ENCODE measurements at regions not wholly inside any gene's neighbourhood (a gene's known extent, or its start where the extent isn't known, plus 50 kb on each side); places are given as distances from the start of the nearest gene placed in this dataset.

DNA sequence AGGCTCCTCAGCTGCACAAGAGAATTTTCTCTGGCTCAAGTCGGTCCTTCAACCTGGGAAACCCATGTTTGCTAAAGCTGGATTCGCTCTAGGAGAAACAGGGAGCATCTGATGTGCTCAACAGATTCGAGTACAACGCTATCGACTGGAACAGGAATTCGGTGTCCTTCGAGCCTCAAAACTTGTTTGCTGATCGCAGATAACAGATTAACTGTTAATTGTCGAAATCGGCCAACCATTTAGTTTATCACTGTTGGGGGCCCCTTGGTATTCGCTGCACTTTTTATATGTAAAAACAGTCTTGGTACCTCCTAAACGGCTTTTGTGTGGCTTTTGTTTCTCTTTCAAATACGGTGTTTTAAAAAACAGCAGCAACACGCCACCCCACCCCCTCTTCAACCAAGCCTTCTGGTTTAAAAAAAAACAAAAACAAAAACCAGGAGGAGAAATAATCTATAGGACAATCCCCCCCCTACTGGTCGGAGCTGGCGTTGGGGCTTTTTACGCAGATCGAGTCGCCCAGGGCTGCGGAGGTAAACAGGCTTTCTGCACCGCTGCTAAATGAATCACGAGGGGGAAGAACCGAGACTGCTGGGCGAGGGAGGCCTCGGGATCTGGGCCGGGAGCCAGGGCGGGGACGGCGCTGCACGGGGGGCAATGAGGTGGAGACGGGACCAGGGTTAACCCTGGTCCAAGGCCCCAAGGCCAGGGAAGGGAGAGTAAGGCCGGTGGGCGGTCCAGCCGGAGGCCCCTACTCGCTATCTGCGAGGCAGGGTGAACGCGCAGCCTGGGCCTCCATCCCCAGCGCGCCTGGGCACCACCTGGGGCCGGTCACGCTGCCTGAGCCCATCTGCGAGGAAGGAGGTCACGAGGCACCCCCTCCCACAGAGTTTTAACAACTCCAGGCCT, 71.7 kb upstream of the BCOR start:
- Histone ChIP-seq H3K4me3 (no peak overlapping the region), H3K27me3 (no peaks in the 10 kb centered on the region)

DNA sequence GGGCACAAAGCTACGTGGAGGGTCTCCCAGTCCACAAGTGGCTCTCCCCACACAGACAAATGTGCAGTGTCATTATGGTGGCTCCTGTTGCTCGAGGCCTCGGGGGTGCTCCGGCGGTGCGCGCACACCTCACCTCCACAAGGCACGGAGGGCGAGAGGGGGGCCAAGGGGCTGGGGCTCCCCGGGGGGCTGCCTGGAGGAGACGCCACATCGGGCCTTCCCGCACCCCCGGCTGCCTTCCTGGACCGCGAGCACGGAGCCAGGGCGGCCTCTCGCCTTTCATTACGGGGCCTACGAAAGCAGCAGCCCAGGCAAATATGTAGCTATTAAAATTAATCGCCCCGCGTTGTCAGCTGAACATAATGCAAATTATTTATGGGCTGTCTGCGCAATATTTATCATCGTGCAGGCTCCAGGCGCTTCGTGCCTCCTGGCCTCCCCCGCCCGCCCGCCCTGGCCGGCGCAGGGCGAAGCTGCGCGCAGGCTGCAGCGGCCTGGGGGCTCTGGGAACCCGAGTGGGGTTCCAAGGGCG, 70.8 kb upstream of the BCOR start:
- intact Hi-C loops (cut with DNase I; ENCODE audit: low total_unique reads) (loop anchor here (5.0 kb wide), 1 partner anchor 71 kb away; the partner anchor contains the start of gene BCOR), in situ Hi-C loops (cut with MboI; ENCODE audit: low pct_ligation_motif_present in 1 of 4, low pct_unique_long_range_greater_than_20kb in 1 of 4, low sequenced_read_pairs in 3 of 4) (loop anchor here in 1 of 4 donors (10.0 kb wide), 1 partner anchor 434 kb away; no protein-coding TSS in a partner anchor)
- H3K27ac ChIP-seq = peak overlapping the region; percentile 93 to 99 (median 98)
- no peak for DNase-seq
- H3K4me3 ChIP-seq = no peak overlapping the region
- peaks cover 10 to 43% (median 22%) of the 10 kb centered on the region in 4 donors for H3K4me1 ChIP-seq
- WGBS, 2 donors (ENCODE audit: low coverage in 1 of 2) = 64% methylated on average over 32 of the region's 39 CpGs; no CpG with 5 or more reads in 1 of the 2 donors
- no peaks in the 10 kb centered on the region for H3K9me3 ChIP-seq
- no peaks in the 10 kb centered on the region for H3K36me3 ChIP-seq
- no peaks in the 10 kb centered on the region for H3K27me3 ChIP-seq
- TF ChIP-seq POLR2AphosphoS5 (IDR thresholded peaks at IDR 0.05) (no peak), POLR2A (IDR thresholded peaks at IDR 0.05) (no peak), EP300 (IDR thresholded peaks at IDR 0.05; ENCODE audit: low read depth) (no peak)
- TF ChIP-seq, protein P1, sequence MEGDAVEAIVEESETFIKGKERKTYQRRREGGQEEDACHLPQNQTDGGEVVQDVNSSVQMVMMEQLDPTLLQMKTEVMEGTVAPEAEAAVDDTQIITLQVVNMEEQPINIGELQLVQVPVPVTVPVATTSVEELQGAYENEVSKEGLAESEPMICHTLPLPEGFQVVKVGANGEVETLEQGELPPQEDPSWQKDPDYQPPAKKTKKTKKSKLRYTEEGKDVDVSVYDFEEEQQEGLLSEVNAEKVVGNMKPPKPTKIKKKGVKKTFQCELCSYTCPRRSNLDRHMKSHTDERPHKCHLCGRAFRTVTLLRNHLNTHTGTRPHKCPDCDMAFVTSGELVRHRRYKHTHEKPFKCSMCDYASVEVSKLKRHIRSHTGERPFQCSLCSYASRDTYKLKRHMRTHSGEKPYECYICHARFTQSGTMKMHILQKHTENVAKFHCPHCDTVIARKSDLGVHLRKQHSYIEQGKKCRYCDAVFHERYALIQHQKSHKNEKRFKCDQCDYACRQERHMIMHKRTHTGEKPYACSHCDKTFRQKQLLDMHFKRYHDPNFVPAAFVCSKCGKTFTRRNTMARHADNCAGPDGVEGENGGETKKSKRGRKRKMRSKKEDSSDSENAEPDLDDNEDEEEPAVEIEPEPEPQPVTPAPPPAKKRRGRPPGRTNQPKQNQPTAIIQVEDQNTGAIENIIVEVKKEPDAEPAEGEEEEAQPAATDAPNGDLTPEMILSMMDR (IDR thresholded peaks at IDR 0.05) = no peak

More for the DNA sequence above, 71.7 kb upstream of the BCOR start:
- Histone ChIP-seq H3K9me3 (no peaks in the 10 kb centered on the region), H3K27ac (peak overlapping the region; percentile 93 to 99 (median 98)), H3K36me3 (no peaks in the 10 kb centered on the region), H3K4me1 (peaks cover 10 to 52% (median 30%) of the 10 kb centered on the region in 4 donors)
- intact Hi-C loops (cut with DNase I; ENCODE audit: low total_unique reads) = loop anchor here (5.0 kb wide), 1 partner anchor 72 kb away; the partner anchor contains the start of gene BCOR
- peak; percentile 80 for DNase-seq
- in situ Hi-C loops (cut with MboI; ENCODE audit: low pct_ligation_motif_present in 1 of 4, low pct_unique_long_range_greater_than_20kb in 1 of 4, low sequenced_read_pairs in 3 of 4) = loop anchor here in 1 of 4 donors (10.0 kb wide), 1 partner anchor 435 kb away; no protein-coding TSS in a partner anchor
- 40 to 46% methylated on average over 1 to 44 of the region's 44 CpGs for WGBS, 2 donors (ENCODE audit: low coverage in 1 of 2)
- TF ChIP-seq EP300 (IDR thresholded peaks at IDR 0.05; ENCODE audit: low read depth) (no peak), POLR2A (IDR thresholded peaks at IDR 0.05) (no peak), POLR2AphosphoS5 (IDR thresholded peaks at IDR 0.05) (peak in 1 of 3 donors; percentile 8)
- TF ChIP-seq, protein P1 (IDR thresholded peaks at IDR 0.05) = peak; percentile 18 to 61 (median 43)

DNA sequence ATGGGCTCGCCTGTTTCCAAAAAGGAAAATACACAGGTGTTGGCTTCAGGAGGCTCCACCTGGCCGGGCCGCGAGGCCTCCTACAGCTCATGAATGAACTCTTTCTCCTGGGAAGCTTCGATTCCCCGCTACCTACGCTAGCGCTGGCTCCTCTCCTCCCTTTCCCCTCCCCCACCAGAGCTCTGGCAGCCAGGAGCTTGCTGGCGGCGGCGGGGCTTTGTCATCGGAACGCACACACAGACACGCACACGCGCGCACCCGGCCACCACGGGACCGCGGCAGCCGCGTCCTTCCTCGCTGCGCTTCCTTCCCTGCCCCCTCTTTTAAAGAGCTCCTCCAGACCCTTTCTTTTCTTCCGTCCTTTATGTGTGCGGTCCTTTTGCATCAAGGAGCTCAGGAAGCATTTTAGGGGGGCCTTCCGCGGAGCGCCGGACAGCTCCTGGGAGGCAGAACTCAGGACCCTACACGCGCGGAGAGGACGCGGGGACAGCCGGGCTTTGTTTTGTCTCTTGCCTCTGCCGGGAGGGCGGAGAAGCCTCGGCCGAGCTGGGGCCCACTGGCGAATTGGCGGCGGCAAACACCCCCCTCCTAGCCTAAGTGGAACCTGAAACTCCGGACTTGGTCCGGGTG, 70.2 kb upstream of the BCOR start:
- 36% methylated on average over 46 of the region's 46 CpGs; no CpG with 5 or more reads in 1 of the 2 donors for WGBS, 2 donors (ENCODE audit: low coverage in 1 of 2)
- TF ChIP-seq POLR2A (IDR thresholded peaks at IDR 0.05) (no peak), EP300 (IDR thresholded peaks at IDR 0.05; ENCODE audit: low read depth) (no peak), POLR2AphosphoS5 (IDR thresholded peaks at IDR 0.05) (peak in 1 of 3 donors; percentile 13)
- Histone ChIP-seq H3K27me3 (no peaks in the 10 kb centered on the region), H3K4me1 (peaks cover 8 to 37% (median 17%) of the 10 kb centered on the region in 4 donors), H3K9me3 (no peaks in the 10 kb centered on the region), H3K36me3 (no peaks in the 10 kb centered on the region), H3K4me3 (peak overlapping the region in 3 of 4 donors; percentile 15 to 48 (median 22)), H3K27ac (peak overlapping the region; percentile 93 to 99 (median 98))
- in situ Hi-C loops (cut with MboI; ENCODE audit: low pct_ligation_motif_present in 1 of 4, low pct_unique_long_range_greater_than_20kb in 1 of 4, low sequenced_read_pairs in 3 of 4) (loop anchor here in 1 of 4 donors (10.0 kb wide), 1 partner anchor 433 kb away; no protein-coding TSS in a partner anchor), intact Hi-C loops (cut with DNase I; ENCODE audit: low total_unique reads) (loop anchor here (5.0 kb wide), 1 partner anchor 71 kb away; the partner anchor contains the start of gene BCOR)
- DNase-seq = peak; percentile 44

DNA sequence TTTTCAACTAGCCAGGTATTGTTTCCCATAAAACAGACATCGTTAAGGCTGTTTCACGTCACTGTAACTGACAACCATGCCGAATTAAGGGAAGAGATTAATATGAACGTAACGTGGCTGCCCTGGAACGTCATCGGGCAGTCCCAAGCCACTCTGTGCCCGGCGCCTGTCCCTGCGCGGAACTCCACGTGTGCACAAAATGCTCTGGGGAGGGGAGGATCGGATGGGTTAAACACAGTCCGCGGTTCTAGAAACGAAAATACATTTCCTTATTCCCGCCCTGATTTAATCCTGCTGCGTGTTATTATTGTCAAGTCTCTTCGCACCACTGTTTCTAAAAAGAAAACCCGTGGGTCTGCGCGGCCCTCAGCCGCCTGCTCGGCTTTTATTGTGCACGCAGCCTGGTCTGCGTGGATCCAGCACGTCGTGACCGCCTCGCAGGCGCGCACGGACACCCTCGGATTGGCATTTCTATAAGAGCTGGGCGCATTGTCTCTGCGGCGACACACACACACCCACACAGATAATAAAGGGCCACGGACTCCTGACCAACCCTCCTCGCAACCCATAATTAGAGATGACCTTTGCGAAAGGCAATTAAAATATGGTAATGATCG, 69.6 kb upstream of the BCOR start:
- in situ Hi-C loops (cut with MboI; ENCODE audit: low pct_ligation_motif_present in 1 of 4, low pct_unique_long_range_greater_than_20kb in 1 of 4, low sequenced_read_pairs in 3 of 4) = loop anchor here in 1 of 4 donors (10.0 kb wide), 1 partner anchor 433 kb away; no protein-coding TSS in a partner anchor
- no peaks in the 10 kb centered on the region for H3K9me3 ChIP-seq
- TF ChIP-seq, protein P1 (IDR thresholded peaks at IDR 0.05) = no peak
- TF ChIP-seq POLR2AphosphoS5 (IDR thresholded peaks at IDR 0.05) (peak in 1 of 3 donors; percentile 17), EP300 (IDR thresholded peaks at IDR 0.05; ENCODE audit: low read depth) (no peak), POLR2A (IDR thresholded peaks at IDR 0.05) (no peak)
- intact Hi-C loops (cut with DNase I; ENCODE audit: low total_unique reads) = loop anchor here (5.0 kb wide), 1 partner anchor 70 kb away; the partner anchor contains the start of gene BCOR
- H3K4me1 ChIP-seq = peaks cover 4 to 33% (median 13%) of the 10 kb centered on the region in 4 donors
- H3K27ac ChIP-seq = peak overlapping the region; percentile 93 to 99 (median 98)
- 27% methylated on average over 41 of the region's 41 CpGs; no CpG with 5 or more reads in 1 of the 2 donors for WGBS, 2 donors (ENCODE audit: low coverage in 1 of 2)
- no peaks in the 10 kb centered on the region for H3K27me3 ChIP-seq
- no peaks in the 10 kb centered on the region for H3K36me3 ChIP-seq
- peak overlapping the region; percentile 0 to 48 (median 18) for H3K4me3 ChIP-seq
- no peak for DNase-seq

All from transverse colon (tissue), 4 donors.